ENCODE measurements at regions not wholly inside any gene's neighbourhood (a gene's known extent, or its start where the extent isn't known, plus 50 kb on each side); places are given as distances from the start of the nearest gene placed in this dataset.
"Not testable (repeated sequence)": the region's sequence is repeated elsewhere in the genome, so short reads cannot be mapped to it uniquely, and the experiment has no call there.

GRCh38 chr17:34081269-34081668, 173.8 kb upstream of the CCL2 start:
- DNase-seq (ENCODE audit: low read depth): peak; percentile 14

- DNase-seq (ENCODE audit: low read depth): no peak
These were observed 172.7 kb upstream of the CCL2 start for GRCh38 chr17:34082404-34082803.

GRCh38 chr17:34089042-34089441, 166.0 kb upstream of the CCL2 start:
- DNase-seq (ENCODE audit: low read depth): not testable (repeated sequence)

GRCh38 chr17:34090593-34090992, 164.5 kb upstream of the CCL2 start:
- no peak for DNase-seq (ENCODE audit: low read depth)

- no peak for DNase-seq (ENCODE audit: low read depth)
These were observed 163.1 kb upstream of the CCL2 start for GRCh38 chr17:34091975-34092374.

- no peak for DNase-seq (ENCODE audit: low read depth)
These were observed 160.0 kb upstream of the CCL2 start for GRCh38 chr17:34095106-34095505.

- no peak for DNase-seq (ENCODE audit: low read depth)
These were observed 156.4 kb upstream of the CCL2 start for GRCh38 chr17:34098699-34099098.

GRCh38 chr17:34099859-34100515, 155.1 kb upstream of the CCL2 start:
- DNase-seq (ENCODE audit: low read depth): no peak

GRCh38 chr17:34107019-34107418, 148.1 kb upstream of the CCL2 start:
- DNase-seq (ENCODE audit: low read depth): no peak

- no peak for DNase-seq (ENCODE audit: low read depth)
These were observed 144.8 kb upstream of the CCL2 start for GRCh38 chr17:34110315-34110714.

- no peak for DNase-seq (ENCODE audit: low read depth)
These were observed 142.0 kb upstream of the CCL2 start for GRCh38 chr17:34113089-34113488.

- DNase-seq (ENCODE audit: low read depth): no peak
These were observed 140.9 kb upstream of the CCL2 start for GRCh38 chr17:34114174-34114573.

GRCh38 chr17:34116306-34116705, 138.8 kb upstream of the CCL2 start:
- no peak for DNase-seq (ENCODE audit: low read depth)

- DNase-seq (ENCODE audit: low read depth): no peak
These were observed 137.8 kb upstream of the CCL2 start for GRCh38 chr17:34117332-34117731.

GRCh38 chr17:34117811-34118210, 137.3 kb upstream of the CCL2 start:
- no peak for DNase-seq (ENCODE audit: low read depth)

- no peak for DNase-seq (ENCODE audit: low read depth)
These were observed 136.5 kb upstream of the CCL2 start for GRCh38 chr17:34118564-34118963.

- DNase-seq (ENCODE audit: low read depth): no peak
These were observed 133.8 kb upstream of the CCL2 start for GRCh38 chr17:34121311-34121710.

- DNase-seq (ENCODE audit: low read depth): no peak
These were observed 132.6 kb upstream of the CCL2 start for GRCh38 chr17:34122515-34122914.

- DNase-seq (ENCODE audit: low read depth): no peak
These were observed 130.1 kb upstream of the CCL2 start for GRCh38 chr17:34125010-34125409.

- DNase-seq (ENCODE audit: low read depth): no peak
These were observed 129.2 kb upstream of the CCL2 start for GRCh38 chr17:34125921-34126320.

GRCh38 chr17:34126496-34126895, 128.6 kb upstream of the CCL2 start:
- DNase-seq (ENCODE audit: low read depth): no peak

- DNase-seq (ENCODE audit: low read depth): no peak
These were observed 128.1 kb upstream of the CCL2 start for GRCh38 chr17:34126965-34127364.

GRCh38 chr17:34130544-34130943, 124.5 kb upstream of the CCL2 start:
- DNase-seq (ENCODE audit: low read depth): no peak

- peak; percentile 8 for DNase-seq (ENCODE audit: low read depth)
These were observed 123.7 kb upstream of the CCL2 start for GRCh38 chr17:34131386-34131785.
